Ovary (tissue), 3 donors: ENCODE measurements at regions not wholly inside any gene's neighbourhood (a gene's known extent, or its start where the extent isn't known, plus 50 kb on each side); places are given as distances from the start of the nearest gene placed in this dataset.

ENCODE experiments used
- CTCF ChIP-seq, 3 donors: fragments of 450-650 bp in 2 of 3; fragments of 200-600 bp in 1 of 3; IDR thresholded peaks; one replicate each; pipeline versions ENCODE4 v1.5.1 to v1.8.0; 2016 to 2022; ENCODE audit warnings: antibody characterized with exemption in 3 of 3, mild to moderate bottlenecking in 1 of 3
- EP300 ChIP-seq: sonication (generic); formaldehyde crosslinking; IDR thresholded peaks from one replicate; pipeline ENCODE4 v1.6.1; 2017; ENCODE audit warnings: antibody characterized with exemption
- POLR2A ChIP-seq: fragments of 450-650 bp; IDR thresholded peaks from one replicate; pipeline ENCODE4 v1.6.1; 2017; ENCODE audit warnings: antibody characterized with exemption, mild to moderate bottlenecking, moderate library complexity
- donor health status: DM: no; HTN: no; CAD: no.

- TF ChIP-seq CTCF (IDR thresholded peaks at IDR 0.05), result no peak
- no peak for TF ChIP-seq POLR2A
- TF ChIP-seq EP300, result no peak
Observed at GRCh38 chr4:15164571-15164970, 162.3 kb downstream of the CPEB2 start.
